Epithelial cell of proximal tubule (primary cell): ENCODE measurements at regions not wholly inside any gene's neighbourhood (a gene's known extent, or its start where the extent isn't known, plus 50 kb on each side); places are given as distances from the start of the nearest gene placed in this dataset.

ENCODE experiments used
- DNase-seq: peaks from one replicate; pipeline ENCODE4 v3.0.0-alpha.2; 2011; ENCODE audit warnings: low read depth
- H3K4me3 ChIP-seq: 2 replicates; pipeline ENCODE4 v1.5.1; 2011; ENCODE audit warnings: low read depth, mild to moderate bottlenecking, low read length
- TF ChIP-seq, protein P1 (sequence below): conservative IDR thresholded peaks from 2 replicates; pipeline ENCODE4 v1.5.1; 2012; ENCODE audit warnings: low read depth, mild to moderate bottlenecking, low read length

DNA sequence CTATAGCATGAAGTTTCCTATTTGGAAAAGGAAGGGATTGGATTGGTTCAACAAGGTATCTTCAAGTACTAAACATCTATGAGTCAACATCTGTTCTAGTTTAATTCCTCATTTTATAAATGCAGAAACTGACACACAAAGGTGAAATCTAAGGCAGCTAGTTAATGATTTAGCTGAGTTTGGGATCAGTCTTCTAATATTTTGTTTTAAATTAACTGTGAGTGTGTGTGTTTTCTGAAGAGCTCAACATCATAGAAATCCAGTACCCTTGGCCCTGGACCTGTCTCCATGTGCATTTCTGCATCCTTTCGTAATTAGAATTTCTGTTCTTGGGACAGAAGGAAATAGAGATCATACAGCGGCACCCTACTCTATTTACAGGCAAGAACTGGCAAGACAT, 105.9 kb downstream of the RGS2 start:
- no peak overlapping the region for H3K4me3 ChIP-seq
- DNase-seq: peak; percentile 45
- TF ChIP-seq, protein P1, sequence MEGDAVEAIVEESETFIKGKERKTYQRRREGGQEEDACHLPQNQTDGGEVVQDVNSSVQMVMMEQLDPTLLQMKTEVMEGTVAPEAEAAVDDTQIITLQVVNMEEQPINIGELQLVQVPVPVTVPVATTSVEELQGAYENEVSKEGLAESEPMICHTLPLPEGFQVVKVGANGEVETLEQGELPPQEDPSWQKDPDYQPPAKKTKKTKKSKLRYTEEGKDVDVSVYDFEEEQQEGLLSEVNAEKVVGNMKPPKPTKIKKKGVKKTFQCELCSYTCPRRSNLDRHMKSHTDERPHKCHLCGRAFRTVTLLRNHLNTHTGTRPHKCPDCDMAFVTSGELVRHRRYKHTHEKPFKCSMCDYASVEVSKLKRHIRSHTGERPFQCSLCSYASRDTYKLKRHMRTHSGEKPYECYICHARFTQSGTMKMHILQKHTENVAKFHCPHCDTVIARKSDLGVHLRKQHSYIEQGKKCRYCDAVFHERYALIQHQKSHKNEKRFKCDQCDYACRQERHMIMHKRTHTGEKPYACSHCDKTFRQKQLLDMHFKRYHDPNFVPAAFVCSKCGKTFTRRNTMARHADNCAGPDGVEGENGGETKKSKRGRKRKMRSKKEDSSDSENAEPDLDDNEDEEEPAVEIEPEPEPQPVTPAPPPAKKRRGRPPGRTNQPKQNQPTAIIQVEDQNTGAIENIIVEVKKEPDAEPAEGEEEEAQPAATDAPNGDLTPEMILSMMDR: no peak

DNA sequence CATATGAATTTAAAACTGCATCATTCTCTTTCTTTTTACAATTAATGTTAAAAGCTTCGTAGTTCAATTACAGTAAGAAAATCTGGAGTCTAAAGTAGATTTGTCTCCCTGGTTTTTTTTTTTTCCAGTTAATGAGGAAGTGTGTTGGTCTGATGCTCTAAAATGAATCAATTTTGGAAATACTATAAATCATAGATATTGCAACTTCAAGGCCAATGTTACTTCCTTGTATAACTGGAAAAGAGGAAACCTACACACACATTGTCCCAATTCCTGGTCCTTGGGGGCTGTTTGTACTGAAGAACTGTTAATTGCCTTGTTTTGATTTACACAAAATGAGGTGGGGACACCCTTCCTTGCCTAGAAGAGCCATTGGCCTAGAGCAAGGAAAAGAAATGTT, 107.2 kb downstream of the RGS2 start:
- no peak overlapping the region for H3K4me3 ChIP-seq
- DNase-seq: no peak
- TF ChIP-seq, protein P1: no peak

DNA sequence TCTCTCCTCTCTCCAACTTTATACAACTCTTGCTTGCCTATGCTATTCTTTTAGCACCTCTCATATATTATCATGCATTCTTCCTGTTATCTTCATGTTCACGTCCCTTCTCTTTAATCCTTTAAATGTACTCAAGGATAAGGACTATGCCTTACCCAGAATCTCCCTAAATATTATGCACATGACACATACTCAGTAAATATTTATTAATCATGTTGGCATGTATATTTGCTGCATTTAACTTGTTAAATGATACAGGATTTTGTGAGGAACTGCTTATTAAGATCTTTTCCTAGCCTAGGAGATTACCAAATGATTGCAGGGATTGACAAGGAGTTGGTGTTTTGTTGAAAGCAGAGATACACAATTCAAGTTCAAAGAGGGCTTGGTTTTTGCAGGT, 109.4 kb downstream of the RGS2 start:
- TF ChIP-seq, protein P1: no peak
- DNase-seq: no peak

DNA sequence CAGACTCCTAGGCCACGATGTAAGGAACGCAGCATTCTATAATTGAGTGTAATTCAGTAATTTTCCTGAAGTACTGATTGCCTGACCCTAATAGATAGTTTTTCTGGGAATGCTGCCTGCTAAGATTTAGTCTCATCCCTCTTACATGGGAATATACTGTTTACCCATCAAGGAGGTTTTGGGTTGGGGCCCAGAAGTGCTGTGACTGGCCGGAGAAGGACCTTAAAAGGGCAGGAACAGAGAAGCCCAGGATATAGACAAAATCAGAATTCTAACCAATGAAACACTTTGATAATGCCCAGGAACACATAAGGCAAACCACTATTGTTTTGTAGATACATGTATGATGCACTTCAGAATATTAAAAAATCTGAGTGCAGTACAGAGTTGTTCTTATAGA, 111.6 kb downstream of the RGS2 start:
- no peak for DNase-seq
- TF ChIP-seq, protein P1: no peak
- H3K4me3 ChIP-seq: no peak overlapping the region

More for the DNA sequence above, 109.4 kb downstream of the RGS2 start:
- no peak overlapping the region for H3K4me3 ChIP-seq

DNA sequence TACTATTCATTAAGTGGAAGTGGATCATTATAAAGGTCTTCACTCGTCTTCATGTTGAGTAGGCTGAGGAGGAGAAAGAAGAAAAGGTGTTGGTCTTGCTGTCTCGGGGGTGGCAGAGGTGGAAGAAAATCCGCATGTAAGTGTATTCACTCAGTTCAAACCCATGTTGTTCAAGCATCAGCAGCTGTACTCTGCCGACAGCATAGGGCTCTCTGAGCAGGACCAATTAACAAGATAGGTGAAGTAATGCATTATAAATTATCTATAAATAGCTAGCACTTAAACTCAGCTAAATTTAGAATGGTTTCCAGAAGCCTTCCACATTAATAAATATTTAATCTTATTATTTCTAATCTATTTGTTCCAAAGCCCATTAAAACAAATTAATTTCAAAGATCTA, 116.8 kb downstream of the RGS2 start:
- H3K4me3 ChIP-seq: no peak overlapping the region
- TF ChIP-seq, protein P1: no peak
- no peak for DNase-seq

DNA sequence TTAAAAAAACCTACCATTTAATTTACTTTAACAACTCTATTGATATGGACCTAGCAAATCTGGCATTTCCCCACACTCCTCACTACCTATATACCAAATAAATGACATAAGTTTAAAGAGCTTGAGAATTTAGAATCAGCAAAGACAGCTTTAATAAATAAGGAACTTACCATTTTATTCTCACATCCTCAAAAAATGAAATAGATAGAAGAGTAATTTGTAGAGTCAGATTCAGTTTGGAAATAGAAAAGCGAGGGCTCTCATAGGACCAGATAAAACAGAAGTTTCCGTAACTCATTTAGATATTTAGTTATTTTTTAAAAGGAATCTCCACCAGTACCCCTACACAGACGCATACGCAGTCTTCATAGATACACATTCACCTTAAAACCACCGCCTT, 117.9 kb downstream of the RGS2 start:
- no peak for DNase-seq
- no peak overlapping the region for H3K4me3 ChIP-seq
- TF ChIP-seq, protein P1: no peak

DNA sequence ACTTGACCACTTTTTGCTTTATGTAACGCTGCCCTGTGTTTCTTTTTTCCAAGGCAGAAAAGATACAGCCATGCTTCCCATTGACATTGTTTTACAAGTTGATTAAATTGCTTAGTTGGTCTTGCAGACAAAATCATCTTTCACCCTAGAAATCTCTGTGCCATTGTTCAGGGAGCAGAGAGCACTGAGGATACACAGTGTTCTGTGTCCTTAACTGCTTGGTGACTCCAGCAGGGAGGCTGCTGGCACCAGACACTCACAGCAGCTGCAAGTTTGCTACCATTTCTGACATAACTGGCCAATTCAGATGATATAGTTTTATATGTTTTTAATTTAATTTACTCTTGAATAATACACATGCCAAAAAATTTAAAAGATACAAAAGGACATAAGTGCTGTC, 118.7 kb downstream of the RGS2 start:
- no peak for DNase-seq
- TF ChIP-seq, protein P1: no peak
- H3K4me3 ChIP-seq: no peak overlapping the region
